ENCODE measurements at regions not wholly inside any gene's neighbourhood (a gene's known extent, or its start where the extent isn't known, plus 50 kb on each side); places are given as distances from the start of the nearest gene placed in this dataset.

- ATAC-seq: no peak
- TF ChIP-seq OSR1 (CRISPR knock-in tag; IDR thresholded peaks at IDR 0.05) (no peak), ZC3H10 (CRISPR knock-in tag; IDR thresholded peaks at IDR 0.05) (no peak), ZFP3 (CRISPR knock-in tag; IDR thresholded peaks at IDR 0.05) (no peak), ZFP30 (CRISPR knock-in tag; IDR thresholded peaks at IDR 0.05) (no peak), RARB (CRISPR knock-in tag; IDR thresholded peaks at IDR 0.05) (no peak), TSHZ2 (CRISPR knock-in tag; IDR thresholded peaks at IDR 0.05) (no peak), POU6F1 (CRISPR knock-in tag; IDR thresholded peaks at IDR 0.05; ENCODE audit: borderline replicate concordance, low read depth) (no peak), CREB5 (CRISPR knock-in tag; IDR thresholded peaks at IDR 0.05; ENCODE audit: low read depth) (no peak), BACH2 (CRISPR knock-in tag; IDR thresholded peaks at IDR 0.05; ENCODE audit: borderline replicate concordance) (no peak), GLIS3 (CRISPR knock-in tag; IDR thresholded peaks at IDR 0.05) (no peak), ARNTL (CRISPR knock-in tag; IDR thresholded peaks at IDR 0.05; ENCODE audit: borderline replicate concordance, low read depth) (no peak), ZNF8 (CRISPR knock-in tag; IDR thresholded peaks at IDR 0.05) (no peak), CSDC2 (CRISPR knock-in tag; IDR thresholded peaks at IDR 0.05) (no peak), PPARA (CRISPR knock-in tag; IDR thresholded peaks at IDR 0.05; ENCODE audit: borderline replicate concordance) (no peak), PATZ1 (CRISPR knock-in tag; IDR thresholded peaks at IDR 0.05; ENCODE audit: borderline replicate concordance) (no peak), ZNF70 (CRISPR knock-in tag; IDR thresholded peaks at IDR 0.05) (no peak), TOX (CRISPR knock-in tag; IDR thresholded peaks at IDR 0.05; ENCODE audit: borderline replicate concordance) (no peak), SNAI2 (CRISPR knock-in tag; IDR thresholded peaks at IDR 0.05) (no peak)
- TF ChIP-seq, protein P1, sequence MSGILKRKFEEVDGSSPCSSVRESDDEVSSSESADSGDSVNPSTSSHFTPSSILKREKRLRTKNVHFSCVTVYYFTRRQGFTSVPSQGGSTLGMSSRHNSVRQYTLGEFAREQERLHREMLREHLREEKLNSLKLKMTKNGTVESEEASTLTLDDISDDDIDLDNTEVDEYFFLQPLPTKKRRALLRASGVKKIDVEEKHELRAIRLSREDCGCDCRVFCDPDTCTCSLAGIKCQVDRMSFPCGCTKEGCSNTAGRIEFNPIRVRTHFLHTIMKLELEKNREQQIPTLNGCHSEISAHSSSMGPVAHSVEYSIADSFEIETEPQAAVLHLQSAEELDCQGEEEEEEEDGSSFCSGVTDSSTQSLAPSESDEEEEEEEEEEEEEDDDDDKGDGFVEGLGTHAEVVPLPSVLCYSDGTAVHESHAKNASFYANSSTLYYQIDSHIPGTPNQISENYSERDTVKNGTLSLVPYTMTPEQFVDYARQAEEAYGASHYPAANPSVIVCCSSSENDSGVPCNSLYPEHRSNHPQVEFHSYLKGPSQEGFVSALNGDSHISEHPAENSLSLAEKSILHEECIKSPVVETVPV (CRISPR knock-in tag; IDR thresholded peaks at IDR 0.05): no peak
These were observed 561.0 kb upstream of the TBX3 start for GRCh38 chr12:115245020-115245419.

- ATAC-seq: no peak
- no peak for TF ChIP-seq ZC3H10 (CRISPR knock-in tag; IDR thresholded peaks at IDR 0.05)
- no peak for TF ChIP-seq POU6F1 (CRISPR knock-in tag; IDR thresholded peaks at IDR 0.05; ENCODE audit: borderline replicate concordance, low read depth)
- no peak for TF ChIP-seq TSHZ2 (CRISPR knock-in tag; IDR thresholded peaks at IDR 0.05)
- no peak for TF ChIP-seq CREB5 (CRISPR knock-in tag; IDR thresholded peaks at IDR 0.05; ENCODE audit: low read depth)
- TF ChIP-seq ESRRG (CRISPR knock-in tag; IDR thresholded peaks at IDR 0.05): no peak
- TF ChIP-seq, protein P1 (CRISPR knock-in tag; IDR thresholded peaks at IDR 0.05): no peak
- no peak for TF ChIP-seq ZNF70 (CRISPR knock-in tag; IDR thresholded peaks at IDR 0.05)
- TF ChIP-seq TCF4 (CRISPR knock-in tag; IDR thresholded peaks at IDR 0.05; ENCODE audit: borderline replicate concordance): no peak
- TF ChIP-seq ARNTL (CRISPR knock-in tag; IDR thresholded peaks at IDR 0.05; ENCODE audit: borderline replicate concordance, low read depth): no peak
- no peak for TF ChIP-seq GLIS3 (CRISPR knock-in tag; IDR thresholded peaks at IDR 0.05)
- no peak for TF ChIP-seq PPARA (CRISPR knock-in tag; IDR thresholded peaks at IDR 0.05; ENCODE audit: borderline replicate concordance)
These were observed 560.1 kb upstream of the TBX3 start for GRCh38 chr12:115243933-115244628.
